Karpas-422 (cell line): ENCODE measurements at regions not wholly inside any gene's neighbourhood (a gene's known extent, or its start where the extent isn't known, plus 50 kb on each side); places are given as distances from the start of the nearest gene placed in this dataset.

Experiments
- DNase-seq: peaks from one replicate; pipeline ENCODE4 v3.0.0-alpha.2; 2015
- H2AFZ ChIP-seq: fragments of 200-600 bp; sonication (generic); 2 replicates; pipeline ENCODE4 v1.6.1; 2014; ENCODE audit warnings: antibody characterized with exemption, low read length, mixed read lengths
- H3K27ac ChIP-seq: fragments of 200-600 bp; sonication (generic); 2 replicates; pipeline ENCODE4 v1.5.1; 2014; ENCODE audit warnings: mild to moderate bottlenecking, low read length, moderate library complexity
- H3K27me3 ChIP-seq: fragments of 200-600 bp; sonication (generic); 2 replicates; pipeline ENCODE4 v1.6.1; 2014; ENCODE audit warnings: low read length, mixed read lengths
- H3K36me3 ChIP-seq: fragments of 200-600 bp; sonication (generic); 2 replicates; pipeline ENCODE4 v1.6.1; 2014; ENCODE audit warnings: low read length, mixed read lengths; ENCODE audit not compliant: insufficient read depth
- H3K4me1 ChIP-seq: fragments of 200-600 bp; sonication (generic); 2 replicates; pipeline ENCODE4 v1.6.1; 2014; ENCODE audit warnings: mild to moderate bottlenecking, low read length, mixed read lengths
- H3K4me2 ChIP-seq: fragments of 200-600 bp; sonication (generic); 2 replicates; pipeline ENCODE4 v1.6.1; 2014; ENCODE audit warnings: low read length, low read depth, mild to moderate bottlenecking; ENCODE audit not compliant: poor library complexity, severe bottlenecking
- H3K4me3 ChIP-seq: fragments of 200-600 bp; sonication (generic); 2 replicates; pipeline ENCODE4 v1.5.1; 2014; ENCODE audit warnings: mild to moderate bottlenecking, antibody characterized with exemption, low read length, mixed read lengths
- H3K79me2 ChIP-seq: fragments of 200-600 bp; sonication (generic); 2 replicates; pipeline ENCODE4 v1.6.1; 2014; ENCODE audit warnings: mild to moderate bottlenecking, low read length, mixed read lengths
- H3K9ac ChIP-seq: fragments of 200-600 bp; sonication (generic); 2 replicates; pipeline ENCODE4 v1.6.0; 2014; ENCODE audit warnings: low read length
- H3K9me2 ChIP-seq: fragments of 200-600 bp; sonication (generic), shearing (Covaris generic); replicated peaks from 2 replicates; pipeline ENCODE4 v1.6.0; 2014; ENCODE audit warnings: mild to moderate bottlenecking, low read length, moderate library complexity; ENCODE audit not compliant: insufficient read depth
- H3K9me3 ChIP-seq: fragments of 300-700, 200-600 bp; sonication (generic); 2 replicates; pipeline ENCODE4 v1.6.1; 2014; ENCODE audit warnings: low read length, mixed read lengths
- H4K20me1 ChIP-seq: fragments of 200-600 bp; sonication (generic); 2 replicates; pipeline ENCODE4 v1.6.1; 2014; ENCODE audit warnings: mild to moderate bottlenecking, antibody characterized with exemption, low read length, low read depth; ENCODE audit not compliant: insufficient read depth

DNA sequence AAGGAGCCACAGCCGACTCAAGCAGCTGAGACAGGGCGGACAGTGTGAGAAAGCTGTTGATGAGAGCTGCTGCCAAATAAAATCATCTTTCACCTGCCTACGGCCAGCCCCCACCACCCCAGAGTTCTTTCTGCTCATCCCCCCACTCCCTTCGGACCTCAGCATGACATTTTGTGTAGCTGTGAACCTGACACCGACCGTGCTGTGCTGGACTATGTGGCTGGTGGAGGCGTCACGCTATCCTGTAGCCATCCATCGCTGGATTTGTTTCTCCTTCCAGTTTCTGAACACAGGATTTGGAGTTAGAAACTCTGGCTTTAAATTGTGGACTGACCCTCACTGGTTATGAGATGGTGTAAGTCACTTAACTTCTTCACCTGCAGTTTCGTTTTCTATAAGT lies 317.3 kb downstream of the DCDC2C start:
- no peak overlapping the region for H3K27ac ChIP-seq
- H3K4me3 ChIP-seq, result no peak overlapping the region
- H3K36me3 ChIP-seq, result no peaks in the 10 kb centered on the region
- no peaks in the 10 kb centered on the region for H3K9me2 ChIP-seq
- no peaks in the 10 kb centered on the region for H3K79me2 ChIP-seq
- H3K27me3 ChIP-seq, result no peaks in the 10 kb centered on the region
- H3K9me3 ChIP-seq, result no peaks in the 10 kb centered on the region
- H3K4me2 ChIP-seq, result no peak overlapping the region
- no peak overlapping the region for H3K9ac ChIP-seq
- no peaks in the 10 kb centered on the region for H3K4me1 ChIP-seq
- no peaks in the 10 kb centered on the region for H4K20me1 ChIP-seq
- H2AFZ ChIP-seq, result no peak overlapping the region
- no peak for DNase-seq

DNA sequence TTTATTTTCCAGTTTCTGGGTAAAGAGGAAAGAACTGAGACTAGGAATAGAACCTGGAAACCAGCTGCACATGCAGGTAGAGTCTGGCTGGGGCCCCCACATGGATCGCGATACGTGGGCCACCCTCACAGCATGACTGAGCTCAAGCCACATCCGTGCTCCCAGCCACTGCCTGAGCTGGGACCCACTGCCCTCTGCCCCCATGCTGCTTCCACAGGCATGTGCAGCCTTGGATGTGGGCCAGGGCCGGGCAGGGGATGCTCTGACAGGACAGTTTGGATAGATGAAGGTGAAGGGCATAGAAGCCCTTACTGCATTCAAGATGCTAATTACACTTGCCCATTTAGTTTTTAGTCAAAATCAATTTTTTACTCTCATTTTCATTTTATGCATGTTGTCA lies 321.2 kb downstream of the DCDC2C start:
- Histone ChIP-seq H3K4me2 (no peak overlapping the region), H3K36me3 (no peaks in the 10 kb centered on the region), H2AFZ (no peak overlapping the region), H3K9me3 (no peaks in the 10 kb centered on the region), H3K4me3 (no peak overlapping the region), H3K9ac (no peak overlapping the region), H3K79me2 (no peaks in the 10 kb centered on the region), H3K27ac (no peak overlapping the region), H4K20me1 (no peaks in the 10 kb centered on the region), H3K4me1 (no peaks in the 10 kb centered on the region), H3K27me3 (no peaks in the 10 kb centered on the region), H3K9me2 (no peaks in the 10 kb centered on the region)
- DNase-seq, result no peak

DNA sequence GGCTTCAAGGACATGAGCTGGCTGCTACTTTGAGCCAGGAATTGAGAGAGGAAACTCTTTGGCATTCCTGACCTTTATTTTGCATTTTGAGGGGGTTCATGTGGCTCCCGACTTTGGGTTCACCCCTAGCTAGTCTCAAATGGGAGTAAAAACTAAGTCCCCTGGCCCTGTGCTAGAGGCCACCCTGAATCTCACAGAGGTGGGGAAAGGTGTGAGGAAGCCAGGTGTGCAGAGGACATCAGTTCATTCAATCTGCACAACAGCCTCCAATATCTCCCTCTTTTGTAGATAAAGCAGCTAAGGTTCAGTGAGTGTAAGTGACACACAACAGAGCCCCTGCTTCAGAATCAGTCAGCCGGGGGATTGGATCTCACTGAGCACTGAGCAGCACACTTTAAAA lies 325.7 kb downstream of the DCDC2C start:
- Histone ChIP-seq H3K36me3 (no peaks in the 10 kb centered on the region), H3K4me2 (no peak overlapping the region), H3K27me3 (no peaks in the 10 kb centered on the region), H3K27ac (no peak overlapping the region), H3K4me3 (no peak overlapping the region), H3K4me1 (no peaks in the 10 kb centered on the region), H2AFZ (no peak overlapping the region), H3K9ac (no peak overlapping the region), H3K9me2 (no peaks in the 10 kb centered on the region), H3K9me3 (no peaks in the 10 kb centered on the region), H3K79me2 (no peaks in the 10 kb centered on the region), H4K20me1 (no peaks in the 10 kb centered on the region)
- DNase-seq, result no peak

DNA sequence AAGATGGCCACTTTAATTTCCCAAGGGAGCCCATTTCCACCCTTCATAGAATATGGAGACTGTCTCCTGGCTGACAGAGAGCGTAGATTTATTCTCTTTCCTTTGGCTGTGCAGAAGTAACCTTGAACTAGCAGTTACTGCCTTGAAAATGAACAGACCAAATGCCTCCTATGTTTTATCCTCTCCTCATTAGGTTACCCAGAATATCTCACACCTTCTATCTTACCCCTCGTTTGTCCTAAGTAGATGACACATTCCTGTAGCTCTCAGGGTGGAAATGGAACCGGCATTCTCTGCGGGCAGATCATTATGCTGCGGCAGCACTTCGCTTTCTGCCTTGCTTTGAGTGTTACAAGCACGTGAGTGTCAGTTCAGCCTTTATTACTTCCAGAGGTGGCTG lies 336.5 kb downstream of the DCDC2C start:
- no peaks in the 10 kb centered on the region for H3K27me3 ChIP-seq
- H3K9me2 ChIP-seq, result no peaks in the 10 kb centered on the region
- no peak overlapping the region for H3K4me3 ChIP-seq
- no peaks in the 10 kb centered on the region for H3K36me3 ChIP-seq
- no peak for DNase-seq
- H3K4me2 ChIP-seq, result no peak overlapping the region
- H3K27ac ChIP-seq, result no peak overlapping the region
- H4K20me1 ChIP-seq, result no peaks in the 10 kb centered on the region
- no peaks in the 10 kb centered on the region for H3K4me1 ChIP-seq
- no peaks in the 10 kb centered on the region for H3K79me2 ChIP-seq
- no peaks in the 10 kb centered on the region for H3K9me3 ChIP-seq
- H2AFZ ChIP-seq, result no peak overlapping the region
- H3K9ac ChIP-seq, result no peak overlapping the region

DNA sequence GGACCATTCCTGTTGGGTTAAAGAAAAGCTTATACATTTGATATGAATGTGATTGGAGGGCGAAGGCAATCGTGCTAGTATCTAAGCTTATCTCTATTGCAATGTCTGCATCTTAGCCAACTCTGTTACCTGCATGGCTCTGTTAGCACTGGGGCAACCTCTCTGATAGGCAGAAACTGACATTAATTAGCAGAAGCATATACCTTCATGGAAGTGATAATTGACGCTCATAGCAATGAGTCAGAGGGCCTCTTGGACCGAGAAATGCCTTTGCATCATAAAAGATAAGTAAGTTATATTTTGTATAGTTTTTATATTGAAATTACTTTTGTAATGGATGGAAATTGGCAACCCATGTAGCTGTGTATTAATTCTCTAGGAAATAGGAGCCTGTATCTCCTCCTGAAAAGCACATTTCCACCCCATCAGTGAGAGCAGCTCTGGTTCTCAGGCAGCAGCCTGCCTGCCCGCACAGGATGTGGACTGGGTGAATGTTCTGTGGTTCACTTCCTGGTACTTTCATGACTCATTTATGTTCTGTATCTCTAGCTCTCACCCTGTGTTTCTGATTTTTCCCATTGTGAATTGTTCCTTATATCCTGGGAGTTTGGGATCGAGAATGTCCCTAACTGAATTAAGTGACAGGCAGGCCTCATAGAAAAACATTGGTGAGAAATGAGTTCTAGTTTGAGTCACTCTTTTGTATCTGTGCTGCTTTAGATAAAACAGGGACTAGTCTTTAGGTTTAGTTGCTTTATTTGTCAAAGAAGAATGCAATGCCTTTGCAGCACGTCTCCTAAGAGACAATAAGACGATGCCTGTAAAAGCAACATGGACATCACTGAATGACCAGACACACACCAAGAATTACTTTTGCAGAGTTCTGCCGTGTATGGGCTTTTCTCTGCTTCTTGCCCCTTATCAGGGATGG lies 344.9 kb downstream of the DCDC2C start:
- H3K9ac ChIP-seq, result no peak overlapping the region
- H3K4me1 ChIP-seq, result no peaks in the 10 kb centered on the region
- no peak overlapping the region for H2AFZ ChIP-seq
- no peaks in the 10 kb centered on the region for H3K9me2 ChIP-seq
- no peaks in the 10 kb centered on the region for H3K27me3 ChIP-seq
- H3K27ac ChIP-seq, result no peak overlapping the region
- no peak overlapping the region for H3K4me3 ChIP-seq
- H3K4me2 ChIP-seq, result no peak overlapping the region
- H3K9me3 ChIP-seq, result no peaks in the 10 kb centered on the region
- peak; percentile 40 for DNase-seq
- no peaks in the 10 kb centered on the region for H3K36me3 ChIP-seq
- no peaks in the 10 kb centered on the region for H3K79me2 ChIP-seq
- no peaks in the 10 kb centered on the region for H4K20me1 ChIP-seq

DNA sequence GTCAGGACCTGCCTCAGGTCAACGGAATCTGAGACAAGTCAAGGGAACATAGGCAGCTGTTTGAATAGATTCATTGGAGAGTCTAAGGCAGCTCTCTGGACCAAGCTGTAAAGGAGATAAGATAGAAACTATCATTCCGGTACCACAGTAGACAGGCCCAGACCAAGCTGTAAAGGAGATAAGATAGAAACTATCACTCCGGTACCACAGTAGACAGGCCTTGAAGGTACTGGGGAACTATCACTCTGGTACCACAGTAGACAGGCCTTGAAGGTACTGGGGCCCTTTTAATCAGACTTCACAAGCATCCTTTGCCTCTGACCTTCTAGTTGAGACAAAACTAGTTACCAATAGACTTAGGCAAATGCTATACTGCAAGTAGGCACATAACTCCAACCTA lies 346.1 kb downstream of the DCDC2C start:
- no peak overlapping the region for H3K9ac ChIP-seq
- H3K9me3 ChIP-seq, result no peaks in the 10 kb centered on the region
- no peaks in the 10 kb centered on the region for H3K79me2 ChIP-seq
- no peaks in the 10 kb centered on the region for H3K9me2 ChIP-seq
- no peak for DNase-seq
- H4K20me1 ChIP-seq, result no peaks in the 10 kb centered on the region
- H3K27ac ChIP-seq, result no peak overlapping the region
- H2AFZ ChIP-seq, result no peak overlapping the region
- no peak overlapping the region for H3K4me3 ChIP-seq
- H3K4me2 ChIP-seq, result no peak overlapping the region
- no peaks in the 10 kb centered on the region for H3K27me3 ChIP-seq
- H3K36me3 ChIP-seq, result no peaks in the 10 kb centered on the region
- H3K4me1 ChIP-seq, result no peaks in the 10 kb centered on the region

DNA sequence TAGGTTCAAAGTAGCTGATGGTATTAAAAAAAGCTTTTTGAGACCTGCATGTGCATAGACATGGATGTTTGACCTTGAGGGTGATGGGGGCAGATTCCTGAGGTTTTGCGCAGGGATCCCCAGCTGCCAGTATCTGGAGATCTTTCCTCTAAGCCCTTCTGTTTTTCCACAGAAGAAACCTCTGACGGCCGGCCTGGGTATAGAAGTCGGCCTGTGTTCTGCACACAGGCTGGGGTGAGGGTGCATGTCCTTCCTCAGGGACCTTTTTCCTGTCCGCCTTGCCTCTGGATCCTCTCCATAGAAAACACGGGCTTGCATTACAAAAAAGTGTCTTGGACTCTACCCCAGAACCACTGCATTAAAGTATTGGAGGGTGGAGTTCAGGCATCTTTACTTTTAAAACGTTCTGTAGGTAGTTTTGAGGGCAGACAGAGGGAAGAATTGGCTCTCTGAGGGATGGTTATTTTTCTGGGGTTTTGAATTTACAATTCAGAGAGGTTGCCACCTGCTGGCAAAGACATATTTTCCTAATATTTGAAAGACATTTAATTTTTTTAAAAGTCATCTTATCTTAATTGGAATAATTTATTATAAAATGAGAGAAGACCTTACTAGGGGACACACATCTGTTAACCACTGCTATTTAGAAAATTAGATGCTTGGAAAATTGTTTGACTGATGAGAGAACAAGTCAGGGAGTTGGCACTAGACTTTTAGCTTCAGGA lies 350.6 kb downstream of the DCDC2C start:
- H3K4me3 ChIP-seq, result no peak overlapping the region
- no peaks in the 10 kb centered on the region for H3K9me3 ChIP-seq
- H3K36me3 ChIP-seq, result no peaks in the 10 kb centered on the region
- no peaks in the 10 kb centered on the region for H4K20me1 ChIP-seq
- no peak overlapping the region for H3K27ac ChIP-seq
- no peaks in the 10 kb centered on the region for H3K27me3 ChIP-seq
- peak; percentile 45 for DNase-seq
- no peaks in the 10 kb centered on the region for H3K9me2 ChIP-seq
- no peak overlapping the region for H3K4me2 ChIP-seq
- H3K79me2 ChIP-seq, result no peaks in the 10 kb centered on the region
- no peak overlapping the region for H3K9ac ChIP-seq
- no peaks in the 10 kb centered on the region for H3K4me1 ChIP-seq
- no peak overlapping the region for H2AFZ ChIP-seq

DNA sequence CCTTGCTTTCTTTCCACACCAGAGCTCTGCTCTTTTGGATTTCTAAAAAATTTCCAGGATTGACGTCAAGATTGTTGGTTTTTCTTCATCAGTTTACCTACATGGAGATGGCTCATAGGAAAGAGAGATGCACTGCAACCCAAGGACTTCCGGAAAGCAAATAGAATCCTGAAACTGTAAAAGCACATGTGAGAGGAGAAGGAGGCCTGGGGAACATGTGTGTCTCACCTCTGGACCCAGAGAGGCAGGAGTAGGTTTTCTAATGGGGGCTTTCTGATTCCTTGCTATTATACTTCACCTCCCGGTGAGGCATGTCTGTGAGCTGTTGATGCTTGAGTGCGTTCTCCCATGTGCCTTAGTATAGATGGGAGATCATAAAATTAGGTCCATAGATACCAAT lies 362.8 kb downstream of the DCDC2C start:
- no peaks in the 10 kb centered on the region for H3K79me2 ChIP-seq
- no peak for DNase-seq

More for the DNA sequence above, 362.8 kb downstream of the DCDC2C start:
- Histone ChIP-seq H3K9ac (no peak overlapping the region), H3K4me2 (no peak overlapping the region), H3K9me2 (no peaks in the 10 kb centered on the region), H3K9me3 (no peaks in the 10 kb centered on the region), H4K20me1 (no peaks in the 10 kb centered on the region), H2AFZ (no peak overlapping the region), H3K4me3 (no peak overlapping the region), H3K27me3 (no peaks in the 10 kb centered on the region), H3K27ac (no peak overlapping the region), H3K4me1 (no peaks in the 10 kb centered on the region), H3K36me3 (no peaks in the 10 kb centered on the region)
